Adrenal gland (tissue), 9 donors: ENCODE measurements at regions not wholly inside any gene's neighbourhood (a gene's known extent, or its start where the extent isn't known, plus 50 kb on each side); places are given as distances from the start of the nearest gene placed in this dataset.

Experiments
- DNase-seq, 7 donors: peaks; one replicate each; pipeline ENCODE4 v3.0.0-alpha.2; 2019 to 2020
- H3K27ac ChIP-seq, 5 donors: fragments of 200-600 bp; sonication (generic) in 4 of 5; 1 replicate in 3 of 5; 2 replicates in 2 of 5; pipeline versions ENCODE4 v1.5.1 to v1.8.0; 2016 to 2020; ENCODE audit warnings: mild to moderate bottlenecking in 1 of 5
- H3K27me3 ChIP-seq: fragments of 200-600 bp; 2 replicates; pipeline ENCODE4 v1.8.0; 2021
- H3K36me3 ChIP-seq, 2 donors: fragments of 200-600 bp; replicated peaks in 1 of 2; 1 replicate in 1 of 2; 2 replicates in 1 of 2; pipeline versions ENCODE4 v1.5.1 to v1.8.0; 2018 to 2022
- H3K4me1 ChIP-seq, 2 donors: fragments of 200-600 bp; replicated peaks in 1 of 2; 1 replicate in 1 of 2; 2 replicates in 1 of 2; pipeline versions ENCODE4 v1.5.1 to v1.8.0; 2018 to 2021
- H3K4me3 ChIP-seq, 4 donors: fragments of 200-600 bp; sonication (generic) in 3 of 4; one replicate each; pipeline ENCODE4 v1.5.1; 2016 to 2018
- H3K9me3 ChIP-seq, 3 donors: fragments of 200-600 bp; sonication (generic) in 1 of 3; replicated peaks in 1 of 3; 1 replicate in 2 of 3; 2 replicates in 1 of 3; pipeline versions ENCODE4 v1.5.1 to v1.8.0; 2016 to 2021
- CTCF ChIP-seq, 6 experiments: fragments of 450-650 bp in 4 of 6; fragments of 200-600 bp in 2 of 6; sonication (generic) in 1 of 6; IDR thresholded peaks; 1 replicate in 5 of 6; 2 replicates in 1 of 6; pipeline versions ENCODE4 v1.5.1 to v1.8.0; 2016 to 2021; ENCODE audit warnings: antibody characterized with exemption in 6 of 6, mild to moderate bottlenecking in 2 of 6, moderate library complexity in 1 of 6
- POLR2A ChIP-seq, 2 donors: fragments of 450-650 bp; IDR thresholded peaks; one replicate each; pipeline ENCODE4 v1.6.1; 2017; ENCODE audit warnings: antibody characterized with exemption in 2 of 2, mild to moderate bottlenecking in 2 of 2, moderate library complexity in 1 of 2
- WGBS, 4 donors: extraction: QIAGEN DNeasy Blood & Tissue Kit in 2 of 4; methylation state at CpG; one replicate each; pipeline versions ENCODE4 v1.1.5 to v1.1.7; 2013 to 2017; 5-methylcytosine and 5-hydroxymethylcytosine counted together
- intact Hi-C, 2 donors: fragments of 100-400 bp; cut with DNase I; formaldehyde crosslinking; loops; one replicate each; pipeline versions ENCODE4 v1.14.1 to v1.15.0; 2022 to 2023
- donor health status: healthy with polysubstance abuse.
- donor health status: Bipolar disorder and iron deficiency.
- donor health status: DM: yes; HTN: yes; CAD: no.
- donor health status: DM: no; HTN: no; CAD: no.
- donor health status: DM: no; HTN: no; CAD: no.

- peak in 1 of 7 donors; percentile 6 for DNase-seq
- Histone ChIP-seq H3K27ac (no peak overlapping the region), H3K9me3 (no peaks in the 10 kb centered on the region), H3K36me3 (no peaks in the 10 kb centered on the region), H3K4me3 (no peak overlapping the region), H3K4me1 (no peaks in the 10 kb centered on the region), H3K27me3 (no peaks in the 10 kb centered on the region)
- TF ChIP-seq POLR2A (IDR thresholded peaks at IDR 0.05) (no peak), CTCF (IDR thresholded peaks at IDR 0.05) (no peak)
- intact Hi-C loops, result no loop called here
- 90 to 98% (median 93%) methylated on average over 6 of the region's 6 CpGs for WGBS, 4 donors
Measured at GRCh38 chr6:168165891-168166290, 86.9 kb upstream of the FRMD1 start.

GRCh38 chr6:168165373-168165772, 86.4 kb upstream of the FRMD1 start:
- H3K27me3 ChIP-seq, result no peaks in the 10 kb centered on the region
- WGBS, 4 donors, result 64 to 76% (median 71%) methylated on average over 9 of the region's 9 CpGs
- no peaks in the 10 kb centered on the region for H3K36me3 ChIP-seq
- H3K4me3 ChIP-seq, result no peak overlapping the region
- no peak overlapping the region for H3K27ac ChIP-seq
- no peaks in the 10 kb centered on the region for H3K4me1 ChIP-seq
- H3K9me3 ChIP-seq, result no peaks in the 10 kb centered on the region
- peak in 1 of 7 donors; percentile 3 for DNase-seq
- TF ChIP-seq CTCF (IDR thresholded peaks at IDR 0.05) (no peak), POLR2A (IDR thresholded peaks at IDR 0.05) (no peak)
- intact Hi-C loops, result no loop called here

- no peak for TF ChIP-seq CTCF (IDR thresholded peaks at IDR 0.05)
- Histone ChIP-seq H3K4me3 (no peak overlapping the region), H3K27ac (no peak overlapping the region), H3K4me1 (no peaks in the 10 kb centered on the region), H3K36me3 (no peaks in the 10 kb centered on the region), H3K27me3 (no peaks in the 10 kb centered on the region), H3K9me3 (no peaks in the 10 kb centered on the region)
- 80 to 86% (median 84%) methylated on average over 8 of the region's 8 CpGs for WGBS, 4 donors
- DNase-seq, result no peak
- intact Hi-C loops, result no loop called here
Measured at GRCh38 chr6:168164462-168165061, 85.5 kb upstream of the FRMD1 start.

- Histone ChIP-seq H3K4me3 (no peak overlapping the region), H3K27me3 (no peaks in the 10 kb centered on the region), H3K9me3 (no peaks in the 10 kb centered on the region), H3K27ac (no peak overlapping the region), H3K36me3 (no peaks in the 10 kb centered on the region), H3K4me1 (peaks cover 0 to under 1% of the 10 kb centered on the region in 2 donors)
- TF ChIP-seq POLR2A (IDR thresholded peaks at IDR 0.05), result no peak
- no peak for TF ChIP-seq CTCF (IDR thresholded peaks at IDR 0.05)
- intact Hi-C loops, result no loop called here
- DNase-seq, result peak in 5 of 7 donors; percentile 32 to 90 (median 70)
- 54 to 67% (median 66%) methylated on average over 13 to 14 of the region's 14 CpGs for WGBS, 4 donors
Measured at GRCh38 chr6:168163096-168163731, 84.2 kb upstream of the FRMD1 start.
